ENCODE measurements at regions not wholly inside any gene's neighbourhood (a gene's known extent, or its start where the extent isn't known, plus 50 kb on each side); places are given as distances from the start of the nearest gene placed in this dataset.

DNA sequence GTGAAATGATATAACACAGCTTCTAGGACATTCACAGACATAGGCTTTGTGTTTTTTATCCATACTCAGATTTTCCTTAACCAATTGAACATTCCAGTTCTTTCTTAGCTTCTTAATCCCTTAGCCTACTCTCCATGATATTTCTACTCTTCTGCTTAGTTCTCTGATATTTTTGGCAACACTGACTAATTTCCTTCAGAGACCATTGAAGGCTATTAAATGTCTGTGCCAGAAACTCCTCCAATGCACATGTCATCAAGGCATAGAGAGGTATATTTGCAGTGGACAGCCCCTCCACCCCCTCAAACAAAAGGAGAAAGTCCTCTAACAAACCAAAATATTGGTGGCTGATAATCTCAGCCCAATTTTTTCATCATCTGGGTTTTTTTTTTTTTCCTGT is 105.9 kb upstream of the TSC22D2 start:
- TF ChIP-seq ZFP36 (IDR thresholded peaks at IDR 0.05; ENCODE audit: borderline replicate concordance, partially characterized antibody) (no peak), CEBPB (IDR thresholded peaks at IDR 0.05) (no peak)

All from A549 (cell line).